Jurkat, Clone E6-1 (cell line): ENCODE measurements at regions not wholly inside any gene's neighbourhood (a gene's known extent, or its start where the extent isn't known, plus 50 kb on each side); places are given as distances from the start of the nearest gene placed in this dataset.

Experiments
- DNase-seq: peaks from one replicate; pipeline ENCODE4 v3.0.0-alpha.2; 2011; ENCODE audit warnings: low read depth, low spot score
- H3K4me3 ChIP-seq: 2 replicates; pipeline ENCODE4 v1.5.1; 2011; ENCODE audit warnings: mild to moderate bottlenecking, low read length, control low read depth, moderate library complexity

GRCh38 chr15:29405564-29405963 lies 135.9 kb upstream of the NSMCE3 start:
- H3K4me3 ChIP-seq = no peak overlapping the region
- DNase-seq = no peak

GRCh38 chr15:29403772-29404171 lies 134.2 kb upstream of the NSMCE3 start:
- DNase-seq = no peak
- no peak overlapping the region for H3K4me3 ChIP-seq

- H3K4me3 ChIP-seq = no peak overlapping the region
- no peak for DNase-seq
These were observed 132.0 kb upstream of the NSMCE3 start for GRCh38 chr15:29401644-29402043.

GRCh38 chr15:29400701-29401100 lies 131.1 kb upstream of the NSMCE3 start:
- no peak overlapping the region for H3K4me3 ChIP-seq
- DNase-seq = no peak

- no peak for DNase-seq
- no peak overlapping the region for H3K4me3 ChIP-seq
These were observed 129.3 kb upstream of the NSMCE3 start for GRCh38 chr15:29398907-29399306.

GRCh38 chr15:29396176-29396811 lies 126.7 kb upstream of the NSMCE3 start:
- H3K4me3 ChIP-seq = no peak overlapping the region

GRCh38 chr15:29393443-29393842 lies 123.8 kb upstream of the NSMCE3 start:
- DNase-seq = no peak
- no peak overlapping the region for H3K4me3 ChIP-seq

More at GRCh38 chr15:29396176-29396811, 126.7 kb upstream of the NSMCE3 start:
- DNase-seq = no peak

GRCh38 chr15:29392358-29392757 lies 122.7 kb upstream of the NSMCE3 start:
- no peak overlapping the region for H3K4me3 ChIP-seq
- DNase-seq = no peak

GRCh38 chr15:29390051-29390450 lies 120.4 kb upstream of the NSMCE3 start:
- no peak overlapping the region for H3K4me3 ChIP-seq
- DNase-seq = no peak

GRCh38 chr15:29386523-29386922 lies 116.9 kb upstream of the NSMCE3 start:
- no peak for DNase-seq
- H3K4me3 ChIP-seq = no peak overlapping the region

GRCh38 chr15:29383367-29383766 lies 113.7 kb upstream of the NSMCE3 start:
- no peak for DNase-seq
- no peak overlapping the region for H3K4me3 ChIP-seq

- no peak for DNase-seq
- H3K4me3 ChIP-seq = no peak overlapping the region
These were observed 113.2 kb upstream of the NSMCE3 start for GRCh38 chr15:29382862-29383261.

- DNase-seq = no peak
- no peak overlapping the region for H3K4me3 ChIP-seq
These were observed 110.8 kb upstream of the NSMCE3 start for GRCh38 chr15:29380466-29380865.

GRCh38 chr15:29379647-29380046 lies 110.0 kb upstream of the NSMCE3 start:
- DNase-seq = no peak
- H3K4me3 ChIP-seq = no peak overlapping the region

- no peak overlapping the region for H3K4me3 ChIP-seq
- peak; percentile 12 for DNase-seq
These were observed 107.5 kb upstream of the NSMCE3 start for GRCh38 chr15:29377161-29377560.

GRCh38 chr15:29376590-29376989 lies 107.0 kb upstream of the NSMCE3 start:
- no peak for DNase-seq
- no peak overlapping the region for H3K4me3 ChIP-seq

GRCh38 chr15:29369261-29369660 lies 99.6 kb upstream of the NSMCE3 start:
- H3K4me3 ChIP-seq = no peak overlapping the region
- DNase-seq = no peak

GRCh38 chr15:29364426-29365078 lies 94.9 kb upstream of the NSMCE3 start:
- DNase-seq = no peak
- no peak overlapping the region for H3K4me3 ChIP-seq

GRCh38 chr15:29361560-29361959 lies 91.9 kb upstream of the NSMCE3 start:
- DNase-seq = no peak
- no peak overlapping the region for H3K4me3 ChIP-seq

GRCh38 chr15:29360152-29360551 lies 90.5 kb upstream of the NSMCE3 start:
- H3K4me3 ChIP-seq = no peak overlapping the region
- no peak for DNase-seq

- H3K4me3 ChIP-seq = no peak overlapping the region
These were observed 87.2 kb upstream of the NSMCE3 start for GRCh38 chr15:29356786-29357185.

More at GRCh38 chr15:29356786-29357185, 87.2 kb upstream of the NSMCE3 start:
- no peak for DNase-seq
